ENCODE measurements at regions not wholly inside any gene's neighbourhood (a gene's known extent, or its start where the extent isn't known, plus 50 kb on each side); places are given as distances from the start of the nearest gene placed in this dataset.
"Not testable (repeated sequence)": the region's sequence is repeated elsewhere in the genome, so short reads cannot be mapped to it uniquely, and the experiment has no call there.

DNA sequence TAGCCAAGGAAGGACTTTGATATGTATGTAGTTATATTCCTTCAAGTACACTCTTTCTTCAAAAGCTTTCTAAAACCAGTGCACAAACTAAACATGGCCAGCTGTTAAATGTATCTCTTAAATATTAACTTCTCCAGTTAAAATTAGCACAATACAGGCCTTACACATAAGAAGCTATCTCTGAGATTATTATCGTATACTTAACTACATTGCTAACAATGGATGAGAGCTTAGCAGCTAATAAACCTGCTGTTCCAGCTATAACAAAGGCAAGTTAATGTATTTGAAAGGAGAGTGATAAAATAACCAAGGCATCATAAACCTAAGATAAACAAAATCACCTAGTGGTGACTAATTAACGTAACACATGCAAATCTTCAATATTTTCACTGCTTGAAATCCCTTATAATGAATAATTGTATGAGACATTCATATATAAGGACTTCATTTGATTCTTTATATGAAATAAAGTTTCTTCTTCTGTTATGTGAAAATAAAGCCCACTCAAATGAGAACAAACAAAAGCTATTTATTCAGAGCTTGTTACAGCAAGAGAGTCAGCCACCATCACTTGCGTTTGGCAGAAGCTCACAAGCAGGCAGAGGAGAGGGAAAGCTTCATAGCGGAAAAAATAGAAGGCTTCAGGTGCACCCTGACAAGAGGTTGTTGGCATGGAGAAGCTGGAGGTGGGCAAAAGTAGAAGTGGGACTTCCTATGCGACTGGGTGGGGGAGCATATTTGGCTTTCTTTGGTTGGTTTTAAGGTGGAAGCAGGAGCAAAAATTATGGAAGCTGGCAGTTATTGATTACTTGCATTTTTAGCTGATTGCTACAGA, 274.1 kb upstream of the CHRM3 start:
- no peak for DNase-seq (ENCODE audit: low read depth)

DNA sequence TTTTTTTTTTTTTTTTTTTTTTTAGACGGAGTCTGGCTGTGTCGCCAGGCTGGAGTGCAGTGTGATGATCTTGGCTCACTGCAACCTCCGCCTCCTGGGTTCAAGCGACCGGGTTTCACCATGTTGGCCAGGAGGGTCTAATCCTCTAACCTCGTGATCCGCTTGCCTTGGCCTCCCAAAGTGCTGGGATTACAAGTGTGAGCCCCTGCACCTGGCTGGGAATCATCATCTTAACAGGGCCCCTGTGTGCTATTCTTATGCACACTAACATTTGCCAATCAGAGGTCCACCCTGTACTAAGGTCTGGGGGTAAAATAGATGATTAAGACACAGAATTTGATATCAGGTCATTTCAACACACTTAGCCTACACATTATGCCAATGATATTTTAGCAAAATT, 278.7 kb upstream of the CHRM3 start:
- DNase-seq (ENCODE audit: low read depth), result no peak

DNA sequence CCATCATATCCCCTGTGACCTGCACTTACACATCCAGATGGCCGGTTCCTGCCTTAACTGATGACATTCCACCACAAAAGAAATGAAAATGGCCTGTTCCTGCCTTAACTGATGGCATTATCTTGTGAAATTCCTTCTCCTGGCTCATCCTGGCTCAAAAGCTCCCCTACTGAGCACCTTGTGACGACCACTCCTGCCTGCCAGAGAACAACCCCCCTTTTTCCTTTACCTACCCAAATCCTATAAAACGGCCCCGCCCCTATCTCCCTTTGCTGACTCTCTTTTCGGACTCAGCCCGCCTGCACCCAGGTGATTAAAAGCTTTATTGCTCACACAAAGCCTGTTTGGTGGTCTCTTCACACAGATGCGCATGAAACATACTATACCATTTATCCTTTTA, 279.7 kb upstream of the CHRM3 start:
- not testable (repeated sequence) for DNase-seq (ENCODE audit: low read depth)

DNA sequence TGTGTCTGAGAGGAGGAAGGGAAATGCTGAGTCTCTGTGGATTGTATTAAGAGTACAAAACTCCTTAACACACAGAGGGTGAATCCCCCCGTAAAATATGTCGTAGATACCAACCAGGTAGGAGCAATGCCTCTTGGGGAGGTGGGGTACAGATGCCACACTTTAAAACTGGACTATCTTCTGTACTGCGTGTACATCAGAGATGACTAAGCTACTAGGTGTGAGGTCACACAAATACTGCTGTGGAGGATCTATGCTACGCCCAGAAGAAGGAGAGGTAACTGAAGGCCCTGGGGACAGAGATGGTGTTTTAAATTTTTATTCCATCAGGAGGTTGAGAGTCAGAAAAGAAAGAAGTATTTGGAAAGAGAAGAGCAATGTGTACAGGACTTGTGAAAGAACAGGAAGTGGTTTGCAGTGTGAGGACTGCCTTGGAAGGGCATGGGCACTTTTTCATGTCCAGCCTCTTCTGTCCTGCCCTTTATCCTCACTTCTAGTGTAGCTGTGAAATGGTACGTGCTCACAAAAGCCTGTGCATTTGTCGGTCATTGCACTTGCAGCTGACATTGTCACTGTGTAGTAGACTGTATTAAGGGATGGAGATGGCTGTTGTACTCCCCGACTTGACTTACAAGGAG, 287.8 kb upstream of the CHRM3 start:
- no peak for DNase-seq (ENCODE audit: low read depth)

DNA sequence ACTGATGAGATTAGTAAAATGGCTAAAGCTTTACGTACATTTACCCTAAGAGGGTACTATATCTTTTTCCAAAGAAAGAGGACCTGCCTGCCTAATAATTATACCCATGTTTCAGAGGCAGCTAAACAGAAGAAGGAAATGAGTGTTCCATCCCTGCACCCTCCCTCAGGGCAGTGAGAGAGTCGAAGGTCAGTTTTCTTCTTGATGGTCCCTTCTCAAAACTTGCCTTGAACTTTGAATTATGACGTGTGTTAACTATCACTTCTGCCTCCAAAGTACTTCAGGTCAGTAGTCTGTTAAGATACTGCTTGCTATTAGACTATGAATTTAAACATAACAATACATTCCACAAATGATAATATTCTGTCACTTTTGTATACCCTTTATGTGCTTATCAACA, 294.8 kb upstream of the CHRM3 start:
- DNase-seq (ENCODE audit: low read depth), result no peak

DNA sequence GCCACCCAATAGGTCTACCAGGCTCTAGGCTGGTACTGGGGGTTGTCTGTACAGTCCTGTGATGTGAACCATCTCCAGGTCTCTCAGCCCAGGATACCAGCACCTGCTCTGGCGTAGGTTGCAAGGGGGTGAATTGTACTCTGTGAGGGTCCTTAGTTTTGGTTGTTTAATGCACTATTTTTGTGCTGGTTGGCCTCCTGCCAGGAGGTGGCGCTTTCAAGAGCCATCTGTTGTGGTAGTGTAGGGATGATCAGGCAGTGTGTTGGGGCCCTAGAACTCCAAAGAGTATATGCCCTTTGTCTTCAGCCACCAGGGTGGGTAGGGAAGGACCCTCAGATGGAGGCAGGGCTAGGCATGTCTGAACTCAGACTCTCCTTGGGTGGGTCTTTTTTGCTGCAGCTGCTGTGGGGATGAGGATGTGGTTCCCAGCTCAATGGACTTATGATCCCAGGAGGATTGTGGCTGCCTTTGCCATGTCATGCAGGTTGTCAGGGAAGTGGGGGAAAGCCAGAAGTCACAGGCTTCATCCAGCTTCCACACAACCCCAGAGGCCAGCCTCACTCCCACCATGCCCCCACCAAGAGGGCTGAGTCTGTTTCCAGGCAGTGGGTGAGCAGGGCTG, 301.8 kb upstream of the CHRM3 start:
- DNase-seq (ENCODE audit: low read depth), result no peak

DNA sequence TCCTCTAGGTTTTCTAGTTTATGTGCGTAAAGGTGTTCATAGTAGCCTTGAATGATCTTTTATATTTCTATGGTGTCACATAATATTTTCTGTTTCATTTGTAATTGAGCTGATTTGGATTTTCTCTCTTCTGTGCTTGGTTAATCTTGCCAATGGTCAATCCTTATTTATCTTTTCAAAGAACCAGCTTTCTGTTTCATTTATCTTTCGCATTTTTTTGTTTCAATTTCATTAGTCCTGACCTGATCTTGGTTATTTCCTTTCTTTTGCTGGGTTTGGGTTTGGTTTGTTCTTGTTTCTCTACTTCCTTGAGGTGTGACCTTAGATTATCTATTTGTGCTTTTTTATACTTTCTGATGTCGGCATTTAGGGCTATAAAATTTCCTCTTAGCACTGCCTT, 304.4 kb upstream of the CHRM3 start:
- DNase-seq (ENCODE audit: low read depth), result not testable (repeated sequence)

DNA sequence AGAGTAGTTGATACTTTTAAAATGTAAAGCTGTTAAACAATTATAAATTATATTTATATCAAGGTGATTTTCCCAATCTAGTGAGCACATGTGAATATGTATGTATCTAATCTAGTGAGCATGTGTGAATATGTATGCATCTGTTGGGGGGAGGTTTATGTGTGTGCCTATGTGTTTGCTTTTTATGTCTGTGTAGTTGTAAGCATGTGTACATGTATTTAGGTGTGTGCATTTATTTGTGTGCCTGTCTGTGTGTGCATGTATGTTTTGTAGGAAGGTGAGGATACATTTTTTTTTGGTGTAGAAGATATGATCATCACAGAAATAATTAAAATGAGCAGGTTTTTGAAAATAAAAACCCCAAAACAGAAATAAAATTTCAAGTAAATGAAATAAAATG, 318.9 kb upstream of the CHRM3 start:
- DNase-seq (ENCODE audit: low read depth), result no peak

DNA sequence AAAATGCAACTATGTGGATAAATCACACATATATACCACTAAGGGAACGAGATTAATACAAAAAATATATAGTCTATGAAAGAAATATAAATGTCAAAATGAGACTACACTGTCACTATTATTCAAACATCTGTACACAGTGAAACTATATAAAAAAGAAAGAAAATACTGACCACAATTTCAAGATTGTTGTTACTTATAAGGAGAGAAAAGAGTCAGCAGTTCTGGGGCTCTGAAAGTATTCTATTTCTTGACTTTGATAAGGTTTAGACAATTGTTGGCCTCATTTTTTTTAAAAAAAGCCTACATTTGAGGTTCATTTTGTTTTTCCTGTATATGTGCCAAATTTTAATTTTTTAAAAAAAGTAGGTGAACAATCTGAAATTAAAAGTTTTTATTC, 319.3 kb upstream of the CHRM3 start:
- no peak for DNase-seq (ENCODE audit: low read depth)

DNA sequence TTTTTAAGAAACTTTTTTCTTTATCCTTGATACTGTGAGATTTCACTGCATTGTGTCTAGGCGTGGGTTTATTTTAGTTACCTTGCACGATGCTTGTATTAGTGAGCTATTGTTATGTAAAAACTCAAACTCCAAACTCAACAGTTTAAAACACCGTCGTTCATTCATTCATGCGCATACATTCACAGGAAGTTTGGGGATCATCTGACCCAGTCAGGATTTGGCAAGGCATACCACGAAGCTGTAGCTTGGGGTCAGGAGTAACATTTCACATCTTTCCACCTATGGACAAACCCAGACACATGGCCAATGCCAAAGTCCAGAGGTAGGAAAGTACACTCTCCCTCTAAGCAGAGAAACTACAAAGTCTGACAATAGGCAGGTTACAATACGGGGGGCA, 324.6 kb upstream of the CHRM3 start:
- no peak for DNase-seq (ENCODE audit: low read depth)

DNA sequence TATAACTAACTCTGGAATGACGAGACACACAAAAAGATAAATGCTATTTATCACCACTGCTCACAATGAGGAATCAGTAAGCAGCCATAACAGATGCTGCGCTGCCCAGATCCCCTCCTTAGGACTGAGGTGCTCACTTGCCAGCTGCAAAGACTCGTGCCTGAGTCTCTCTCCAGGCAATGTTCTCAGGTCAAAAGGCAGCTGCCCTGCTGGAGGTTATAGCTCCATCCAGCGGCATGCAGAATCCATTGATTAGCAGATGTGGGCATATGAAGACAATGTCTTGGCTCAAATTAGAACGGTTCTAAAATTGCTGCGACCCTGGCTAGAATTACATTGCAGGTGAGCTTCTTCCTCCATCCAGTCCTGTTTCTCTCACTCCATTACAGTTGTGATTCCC, 328.2 kb upstream of the CHRM3 start:
- no peak for DNase-seq (ENCODE audit: low read depth)

DNA sequence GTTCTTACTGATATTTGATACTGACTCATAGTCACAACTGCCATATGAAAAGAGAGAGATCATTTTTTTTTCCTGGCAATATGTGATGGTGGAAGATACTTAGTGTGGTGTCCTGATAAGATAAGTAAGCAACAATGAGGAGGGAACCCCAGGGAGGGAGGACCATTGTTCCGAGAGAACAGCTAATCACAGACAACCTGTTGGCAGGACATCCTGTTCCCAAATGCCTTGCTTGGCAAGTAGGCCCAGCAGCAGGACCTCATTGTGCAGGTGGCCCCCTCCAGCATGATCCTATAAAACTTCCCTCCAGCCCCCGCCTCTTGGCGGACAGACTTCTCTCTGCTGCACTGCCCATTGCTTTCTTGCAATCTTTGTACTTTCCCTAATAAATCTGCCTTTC, 329.4 kb upstream of the CHRM3 start:
- no peak for DNase-seq (ENCODE audit: low read depth)

DNA sequence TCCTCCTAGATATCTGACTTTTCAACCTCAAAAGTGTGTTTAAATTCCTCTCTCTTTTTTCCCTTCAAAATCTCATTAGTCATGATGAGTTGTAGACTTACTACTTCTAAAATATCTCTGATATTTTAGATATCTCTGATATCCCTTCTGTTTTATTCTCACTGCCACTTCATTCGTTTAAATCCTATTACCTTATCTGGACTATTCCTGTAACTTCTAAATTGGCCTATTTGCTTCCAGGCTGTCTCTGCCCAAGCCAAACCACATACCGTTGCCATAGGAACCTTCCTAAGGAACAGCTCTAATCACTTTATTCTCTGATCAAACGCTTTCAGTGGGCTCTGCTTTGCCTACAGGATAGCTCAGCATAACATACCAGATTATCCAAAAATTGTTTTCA, 333.1 kb upstream of the CHRM3 start:
- no peak for DNase-seq (ENCODE audit: low read depth)

DNA sequence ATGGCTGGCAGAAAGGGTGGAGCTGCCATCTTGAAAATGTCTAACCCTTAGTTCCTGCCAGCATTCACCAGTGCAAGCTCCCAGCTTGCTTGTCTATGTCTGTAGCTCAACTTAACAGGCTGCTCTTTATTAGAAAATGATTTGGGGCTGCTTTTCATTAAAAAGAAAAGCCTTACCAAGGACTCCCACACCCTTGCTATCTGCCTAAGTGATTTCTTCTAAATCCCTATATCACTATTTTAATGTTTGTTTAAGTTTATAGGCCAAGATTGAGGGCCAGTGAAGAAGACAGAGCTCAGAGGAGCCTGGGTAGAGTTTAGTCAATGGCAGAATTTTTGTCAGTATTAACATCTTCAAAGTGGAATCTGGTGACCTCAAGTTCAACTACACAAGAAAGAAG, 336.8 kb upstream of the CHRM3 start:
- DNase-seq (ENCODE audit: low read depth), result no peak

DNA sequence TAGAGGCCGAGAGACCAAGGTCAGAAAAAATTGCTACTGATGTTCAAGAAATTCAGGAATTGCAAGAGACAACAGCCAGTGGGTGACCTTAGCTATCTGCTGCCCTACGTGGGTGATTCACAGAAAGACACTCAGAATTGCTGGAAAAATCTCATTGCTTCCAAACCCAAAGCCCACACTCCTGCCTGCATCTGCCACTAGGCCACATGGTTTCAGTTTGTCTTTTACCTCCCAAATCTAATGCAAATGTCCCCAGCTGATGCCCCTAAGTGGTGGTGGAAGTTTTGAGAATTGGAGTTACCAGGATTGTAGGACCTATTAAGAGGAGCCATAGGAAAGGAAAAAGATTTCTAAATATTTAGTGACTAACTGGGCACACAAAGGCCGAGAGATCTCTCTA, 341.5 kb upstream of the CHRM3 start:
- no peak for DNase-seq (ENCODE audit: low read depth)

DNA sequence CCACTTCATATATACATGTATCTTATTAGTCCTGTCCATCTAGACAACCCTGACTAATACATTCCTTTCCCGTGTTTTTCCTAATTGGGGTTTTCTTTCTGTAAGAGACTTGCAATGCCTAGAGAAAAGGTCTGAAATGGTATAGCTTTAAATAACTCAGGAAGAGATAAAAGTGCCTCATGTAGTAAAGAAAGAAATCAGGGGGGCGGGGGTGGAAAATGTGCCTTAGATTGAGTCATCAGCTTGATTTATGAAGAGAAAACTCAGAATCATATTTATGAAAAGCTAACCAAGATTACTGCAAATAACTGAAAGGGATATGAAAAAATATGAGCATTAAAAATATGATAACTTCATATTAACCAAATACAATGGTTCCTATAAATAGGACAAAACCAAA, 345.8 kb upstream of the CHRM3 start:
- no peak for DNase-seq (ENCODE audit: low read depth)

DNA sequence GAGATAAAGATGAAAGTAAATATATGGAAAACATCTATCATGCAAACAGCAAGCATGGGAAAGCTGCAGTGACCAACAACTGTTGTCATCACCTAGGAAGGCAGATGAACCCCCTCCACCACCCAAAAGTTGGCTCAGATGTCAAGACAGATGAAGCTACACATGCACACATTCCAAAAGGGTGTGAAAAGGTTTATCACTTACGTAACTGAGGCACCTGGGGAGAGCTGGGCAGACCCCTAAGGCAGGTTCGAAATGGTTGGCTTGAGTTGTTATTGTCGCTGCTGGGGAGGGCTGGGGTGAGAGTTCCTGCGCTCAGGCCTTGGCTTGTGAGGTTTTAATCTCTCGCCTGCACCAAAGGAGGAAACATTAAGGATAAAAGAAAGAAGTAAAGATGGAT, 355.1 kb upstream of the CHRM3 start:
- DNase-seq (ENCODE audit: low read depth), result no peak

DNA sequence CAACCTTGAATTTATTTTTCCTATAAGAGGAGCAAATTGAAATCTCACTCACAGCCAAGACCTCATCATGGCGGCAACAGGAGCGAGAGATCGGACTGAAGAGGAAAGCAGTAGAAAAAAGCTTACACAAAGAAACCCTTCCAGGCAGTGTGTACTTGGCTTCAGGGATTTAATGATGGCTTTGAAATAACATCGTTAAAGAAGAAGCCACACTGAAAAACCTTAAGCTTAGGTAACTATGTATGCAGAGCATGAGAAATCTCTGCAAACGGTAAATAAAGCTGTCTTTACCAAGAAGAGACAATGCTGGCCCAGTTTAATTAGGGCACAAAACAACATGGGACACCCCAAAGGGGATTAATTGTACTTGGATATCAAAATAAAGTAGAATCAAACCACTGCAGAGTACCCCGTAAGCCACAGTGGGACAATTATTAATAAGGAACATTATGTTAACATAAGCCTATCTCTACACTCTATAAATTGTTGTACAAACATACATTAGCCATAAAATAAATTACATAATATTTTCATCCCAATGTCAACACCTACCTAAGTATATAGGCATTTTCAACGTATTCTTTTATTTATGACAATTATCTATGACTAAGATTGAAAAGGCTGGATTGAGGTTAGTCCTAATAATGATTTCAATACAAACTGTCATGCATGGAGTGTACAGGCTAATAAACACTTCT, 360.2 kb upstream of the CHRM3 start:
- no peak for DNase-seq (ENCODE audit: low read depth)

DNA sequence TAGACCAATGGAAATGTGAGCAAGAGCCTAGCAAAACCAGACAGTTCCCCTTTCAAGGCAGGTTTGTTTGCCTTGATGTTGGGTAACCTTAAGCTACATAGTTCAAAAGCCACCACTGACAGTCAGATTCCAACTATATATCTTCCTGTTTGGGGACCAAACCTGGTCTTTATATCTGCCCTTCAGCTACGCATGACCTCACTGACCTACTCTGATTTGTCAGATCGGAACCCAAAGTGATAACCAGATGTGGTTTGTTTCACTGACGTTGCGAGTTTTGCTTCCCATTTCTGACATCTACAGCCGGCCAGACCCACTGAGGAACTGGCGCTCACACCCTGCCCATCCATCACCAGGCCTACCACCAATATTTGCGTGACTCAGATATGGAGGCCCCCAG, 361.1 kb upstream of the CHRM3 start:
- DNase-seq (ENCODE audit: low read depth), result no peak

DNA sequence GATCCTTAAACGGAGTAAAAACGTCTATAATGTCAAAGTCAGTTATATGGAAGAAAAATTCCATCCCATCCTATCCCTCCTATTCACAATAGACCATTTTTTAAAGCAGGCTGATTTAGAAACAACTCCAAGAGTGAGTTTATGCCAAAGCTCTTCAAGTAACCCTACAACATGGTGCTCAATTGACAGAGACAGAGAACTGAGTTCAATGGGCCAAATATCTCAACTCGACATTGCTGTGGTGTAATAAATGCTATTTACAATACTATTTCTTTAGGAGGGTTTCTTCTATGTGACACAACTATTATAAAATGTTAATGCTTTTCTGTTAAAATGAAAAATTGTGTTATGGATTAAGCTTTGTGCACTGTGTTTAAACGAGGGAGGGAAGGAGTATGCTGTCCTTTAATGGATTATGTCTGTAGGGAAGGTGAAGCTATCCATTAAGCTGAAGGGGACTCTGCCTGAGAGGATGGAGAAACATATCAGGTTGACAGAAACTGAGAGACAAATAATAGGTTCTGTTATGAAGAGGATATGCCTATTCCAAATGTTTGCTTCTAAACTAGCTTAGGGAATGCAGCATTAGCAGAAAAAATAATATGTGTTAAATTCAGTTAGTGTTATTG, 362.5 kb upstream of the CHRM3 start:
- no peak for DNase-seq (ENCODE audit: low read depth)

DNA sequence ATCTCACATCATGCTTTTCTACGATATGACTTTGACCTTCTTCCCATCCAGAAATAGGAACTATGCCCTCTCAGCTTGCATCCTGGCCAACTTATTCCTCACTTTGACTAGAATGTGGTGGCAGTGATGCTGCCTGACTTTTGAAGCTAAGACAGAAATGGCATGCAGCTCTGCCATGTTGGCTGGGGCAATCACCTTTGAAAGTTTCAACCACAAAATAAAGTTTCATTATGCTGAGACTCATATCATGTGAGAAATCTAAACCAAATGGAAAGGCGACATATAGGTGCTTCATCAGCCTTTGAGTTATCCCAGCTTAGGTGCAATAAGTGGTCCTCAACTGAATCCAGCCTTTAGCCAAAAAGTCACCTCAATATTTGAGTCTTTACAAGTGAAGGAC, 370.0 kb upstream of the CHRM3 start:
- DNase-seq (ENCODE audit: low read depth), result no peak

DNA sequence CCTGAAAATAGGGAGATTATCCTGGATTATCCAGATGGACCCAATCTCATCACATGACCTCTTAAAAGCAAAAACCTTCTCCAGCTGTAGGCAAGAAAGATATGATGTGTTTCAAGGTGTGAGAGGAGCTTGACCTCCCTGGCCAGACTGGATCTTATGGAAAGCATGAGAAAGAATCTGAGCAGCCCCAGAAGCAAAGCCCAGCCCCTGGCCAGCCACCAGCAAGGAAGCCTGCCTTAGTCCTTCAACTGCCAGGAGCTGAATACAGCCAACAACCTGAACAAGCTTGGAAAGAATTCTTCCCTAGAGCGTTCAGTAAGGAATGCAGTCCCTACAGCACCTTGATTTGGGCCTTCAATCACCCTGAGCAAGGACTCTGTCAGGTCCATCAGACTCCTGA, 375.0 kb upstream of the CHRM3 start:
- no peak for DNase-seq (ENCODE audit: low read depth)

All from GM04504 (cell line).